ENCODE measurements at regions not wholly inside any gene's neighbourhood (a gene's known extent, or its start where the extent isn't known, plus 50 kb on each side); places are given as distances from the start of the nearest gene placed in this dataset.

GRCh38 chr4:20041839-20042407, 209.8 kb upstream of the SLIT2 start:
- no peak for ATAC-seq
- no peak for TF ChIP-seq OSR1 (CRISPR knock-in tag; IDR thresholded peaks at IDR 0.05)
- no peak for TF ChIP-seq ZFP3 (CRISPR knock-in tag; IDR thresholded peaks at IDR 0.05)
- no peak for TF ChIP-seq ZNF8 (CRISPR knock-in tag; IDR thresholded peaks at IDR 0.05)
- no peak for TF ChIP-seq TOX (CRISPR knock-in tag; IDR thresholded peaks at IDR 0.05; ENCODE audit: borderline replicate concordance)
- no peak for TF ChIP-seq TCF4 (CRISPR knock-in tag; IDR thresholded peaks at IDR 0.05; ENCODE audit: borderline replicate concordance)

GRCh38 chr4:20037745-20038144, 214.0 kb upstream of the SLIT2 start:
- ATAC-seq: no peak
- TF ChIP-seq, protein P1, sequence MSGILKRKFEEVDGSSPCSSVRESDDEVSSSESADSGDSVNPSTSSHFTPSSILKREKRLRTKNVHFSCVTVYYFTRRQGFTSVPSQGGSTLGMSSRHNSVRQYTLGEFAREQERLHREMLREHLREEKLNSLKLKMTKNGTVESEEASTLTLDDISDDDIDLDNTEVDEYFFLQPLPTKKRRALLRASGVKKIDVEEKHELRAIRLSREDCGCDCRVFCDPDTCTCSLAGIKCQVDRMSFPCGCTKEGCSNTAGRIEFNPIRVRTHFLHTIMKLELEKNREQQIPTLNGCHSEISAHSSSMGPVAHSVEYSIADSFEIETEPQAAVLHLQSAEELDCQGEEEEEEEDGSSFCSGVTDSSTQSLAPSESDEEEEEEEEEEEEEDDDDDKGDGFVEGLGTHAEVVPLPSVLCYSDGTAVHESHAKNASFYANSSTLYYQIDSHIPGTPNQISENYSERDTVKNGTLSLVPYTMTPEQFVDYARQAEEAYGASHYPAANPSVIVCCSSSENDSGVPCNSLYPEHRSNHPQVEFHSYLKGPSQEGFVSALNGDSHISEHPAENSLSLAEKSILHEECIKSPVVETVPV (CRISPR knock-in tag; IDR thresholded peaks at IDR 0.05): no peak
- TF ChIP-seq ZFP30 (CRISPR knock-in tag; IDR thresholded peaks at IDR 0.05) (no peak), TSHZ2 (CRISPR knock-in tag; IDR thresholded peaks at IDR 0.05) (no peak), ZNF70 (CRISPR knock-in tag; IDR thresholded peaks at IDR 0.05) (no peak), SNAI2 (CRISPR knock-in tag; IDR thresholded peaks at IDR 0.05) (no peak), ISL1 (CRISPR knock-in tag; IDR thresholded peaks at IDR 0.05) (no peak), TCF4 (CRISPR knock-in tag; IDR thresholded peaks at IDR 0.05; ENCODE audit: borderline replicate concordance) (no peak), PPARA (CRISPR knock-in tag; IDR thresholded peaks at IDR 0.05; ENCODE audit: borderline replicate concordance) (no peak), ZC3H10 (CRISPR knock-in tag; IDR thresholded peaks at IDR 0.05) (no peak), GLIS3 (CRISPR knock-in tag; IDR thresholded peaks at IDR 0.05) (no peak), ZNF565 (CRISPR knock-in tag; conservative IDR thresholded peaks at IDR 0.05; ENCODE audit: low read depth) (no peak), CSDC2 (CRISPR knock-in tag; IDR thresholded peaks at IDR 0.05) (no peak), ARNTL (CRISPR knock-in tag; IDR thresholded peaks at IDR 0.05; ENCODE audit: borderline replicate concordance, low read depth) (no peak), POU6F1 (CRISPR knock-in tag; IDR thresholded peaks at IDR 0.05; ENCODE audit: borderline replicate concordance, low read depth) (no peak), OSR1 (CRISPR knock-in tag; IDR thresholded peaks at IDR 0.05) (no peak), ESRRG (CRISPR knock-in tag; IDR thresholded peaks at IDR 0.05) (no peak), BACH2 (CRISPR knock-in tag; IDR thresholded peaks at IDR 0.05; ENCODE audit: borderline replicate concordance) (no peak), ZFP3 (CRISPR knock-in tag; IDR thresholded peaks at IDR 0.05) (no peak)
- TF ChIP-seq, protein P2, sequence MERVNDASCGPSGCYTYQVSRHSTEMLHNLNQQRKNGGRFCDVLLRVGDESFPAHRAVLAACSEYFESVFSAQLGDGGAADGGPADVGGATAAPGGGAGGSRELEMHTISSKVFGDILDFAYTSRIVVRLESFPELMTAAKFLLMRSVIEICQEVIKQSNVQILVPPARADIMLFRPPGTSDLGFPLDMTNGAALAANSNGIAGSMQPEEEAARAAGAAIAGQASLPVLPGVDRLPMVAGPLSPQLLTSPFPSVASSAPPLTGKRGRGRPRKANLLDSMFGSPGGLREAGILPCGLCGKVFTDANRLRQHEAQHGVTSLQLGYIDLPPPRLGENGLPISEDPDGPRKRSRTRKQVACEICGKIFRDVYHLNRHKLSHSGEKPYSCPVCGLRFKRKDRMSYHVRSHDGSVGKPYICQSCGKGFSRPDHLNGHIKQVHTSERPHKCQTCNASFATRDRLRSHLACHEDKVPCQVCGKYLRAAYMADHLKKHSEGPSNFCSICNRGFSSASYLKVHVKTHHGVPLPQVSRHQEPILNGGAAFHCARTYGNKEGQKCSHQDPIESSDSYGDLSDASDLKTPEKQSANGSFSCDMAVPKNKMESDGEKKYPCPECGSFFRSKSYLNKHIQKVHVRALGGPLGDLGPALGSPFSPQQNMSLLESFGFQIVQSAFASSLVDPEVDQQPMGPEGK (CRISPR knock-in tag; IDR thresholded peaks at IDR 0.05; ENCODE audit: borderline replicate concordance): no peak

- TF ChIP-seq ZNF8 (CRISPR knock-in tag; IDR thresholded peaks at IDR 0.05) (no peak), POU6F1 (CRISPR knock-in tag; IDR thresholded peaks at IDR 0.05; ENCODE audit: borderline replicate concordance, low read depth) (no peak), PPARA (CRISPR knock-in tag; IDR thresholded peaks at IDR 0.05; ENCODE audit: borderline replicate concordance) (no peak), BACH2 (CRISPR knock-in tag; IDR thresholded peaks at IDR 0.05; ENCODE audit: borderline replicate concordance) (no peak), RARB (CRISPR knock-in tag; IDR thresholded peaks at IDR 0.05) (no peak), ISL1 (CRISPR knock-in tag; IDR thresholded peaks at IDR 0.05) (no peak), TOX (CRISPR knock-in tag; IDR thresholded peaks at IDR 0.05; ENCODE audit: borderline replicate concordance) (no peak)
- TF ChIP-seq, protein P1 (CRISPR knock-in tag; IDR thresholded peaks at IDR 0.05): no peak
- no peak for ATAC-seq
Measured at GRCh38 chr4:20030108-20030507, 221.6 kb upstream of the SLIT2 start.

Measured in SK-N-SH treated with all-trans-retinoic acid at 6 μM for 48 hours (cell line).